ENCODE measurements at regions not wholly inside any gene's neighbourhood (a gene's known extent, or its start where the extent isn't known, plus 50 kb on each side); places are given as distances from the start of the nearest gene placed in this dataset.

GRCh38 chr1:187096689-187097088 lies 267.9 kb downstream of the PLA2G4A start:
- TF ChIP-seq, protein P1, sequence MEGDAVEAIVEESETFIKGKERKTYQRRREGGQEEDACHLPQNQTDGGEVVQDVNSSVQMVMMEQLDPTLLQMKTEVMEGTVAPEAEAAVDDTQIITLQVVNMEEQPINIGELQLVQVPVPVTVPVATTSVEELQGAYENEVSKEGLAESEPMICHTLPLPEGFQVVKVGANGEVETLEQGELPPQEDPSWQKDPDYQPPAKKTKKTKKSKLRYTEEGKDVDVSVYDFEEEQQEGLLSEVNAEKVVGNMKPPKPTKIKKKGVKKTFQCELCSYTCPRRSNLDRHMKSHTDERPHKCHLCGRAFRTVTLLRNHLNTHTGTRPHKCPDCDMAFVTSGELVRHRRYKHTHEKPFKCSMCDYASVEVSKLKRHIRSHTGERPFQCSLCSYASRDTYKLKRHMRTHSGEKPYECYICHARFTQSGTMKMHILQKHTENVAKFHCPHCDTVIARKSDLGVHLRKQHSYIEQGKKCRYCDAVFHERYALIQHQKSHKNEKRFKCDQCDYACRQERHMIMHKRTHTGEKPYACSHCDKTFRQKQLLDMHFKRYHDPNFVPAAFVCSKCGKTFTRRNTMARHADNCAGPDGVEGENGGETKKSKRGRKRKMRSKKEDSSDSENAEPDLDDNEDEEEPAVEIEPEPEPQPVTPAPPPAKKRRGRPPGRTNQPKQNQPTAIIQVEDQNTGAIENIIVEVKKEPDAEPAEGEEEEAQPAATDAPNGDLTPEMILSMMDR (IDR thresholded peaks at IDR 0.05; ENCODE audit: low read depth, low read length) = no peak
- no peak overlapping the region for H3K4me3 ChIP-seq (ENCODE audit: low read depth, low read length)

- TF ChIP-seq, protein P1 (IDR thresholded peaks at IDR 0.05; ENCODE audit: low read depth, low read length) = no peak
- H3K4me3 ChIP-seq (ENCODE audit: low read depth, low read length) = no peak overlapping the region
These were observed 281.6 kb downstream of the PLA2G4A start for GRCh38 chr1:187110351-187110750.

GRCh38 chr1:187114792-187115191 lies 286.0 kb downstream of the PLA2G4A start:
- no peak overlapping the region for H3K4me3 ChIP-seq (ENCODE audit: low read depth, low read length)

DNA sequence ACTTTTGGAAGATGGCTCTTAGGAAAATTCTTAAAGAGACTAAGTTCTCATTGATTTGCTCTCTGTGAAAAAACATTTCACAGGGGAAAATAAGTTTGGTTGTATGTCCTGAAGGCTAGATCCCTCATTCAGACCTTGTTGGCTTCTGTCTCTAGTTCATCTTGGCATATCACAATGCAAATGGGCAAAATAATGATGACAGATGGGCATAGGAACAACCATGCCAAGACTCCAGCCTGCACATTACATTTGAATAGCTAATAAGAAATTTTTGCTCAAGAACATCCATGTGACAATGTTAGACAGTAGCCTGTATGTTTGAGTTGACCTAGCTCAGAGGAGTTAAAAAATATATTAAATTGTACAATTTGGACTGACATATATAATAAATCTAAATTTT lies 292.9 kb downstream of the PLA2G4A start:
- TF ChIP-seq, protein P1 (IDR thresholded peaks at IDR 0.05; ENCODE audit: low read depth, low read length) = no peak
- no peak overlapping the region for H3K4me3 ChIP-seq (ENCODE audit: low read depth, low read length)

More at GRCh38 chr1:187114792-187115191, 286.0 kb downstream of the PLA2G4A start:
- TF ChIP-seq, protein P1 (IDR thresholded peaks at IDR 0.05; ENCODE audit: low read depth, low read length) = no peak

DNA sequence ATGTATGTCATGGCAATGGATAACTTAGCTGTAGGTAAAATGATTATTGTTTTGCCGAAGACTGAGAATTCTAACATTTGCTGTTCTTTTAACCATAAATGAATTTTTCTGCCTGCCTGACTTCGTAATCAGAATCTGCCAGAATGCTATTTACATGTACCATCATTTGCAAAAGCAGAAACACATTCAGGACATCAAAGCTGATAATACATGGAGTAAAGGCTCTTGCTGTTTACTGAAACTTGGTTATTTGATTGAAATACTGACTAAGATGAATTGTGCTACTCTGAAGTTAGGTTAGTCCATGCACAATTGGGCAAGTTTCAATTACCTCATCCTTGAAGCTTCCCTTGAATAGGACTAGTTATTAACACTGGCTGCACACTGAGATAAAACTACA lies 293.8 kb downstream of the PLA2G4A start:
- H3K4me3 ChIP-seq (ENCODE audit: low read depth, low read length) = no peak overlapping the region
- TF ChIP-seq, protein P1 (IDR thresholded peaks at IDR 0.05; ENCODE audit: low read depth, low read length) = no peak

DNA sequence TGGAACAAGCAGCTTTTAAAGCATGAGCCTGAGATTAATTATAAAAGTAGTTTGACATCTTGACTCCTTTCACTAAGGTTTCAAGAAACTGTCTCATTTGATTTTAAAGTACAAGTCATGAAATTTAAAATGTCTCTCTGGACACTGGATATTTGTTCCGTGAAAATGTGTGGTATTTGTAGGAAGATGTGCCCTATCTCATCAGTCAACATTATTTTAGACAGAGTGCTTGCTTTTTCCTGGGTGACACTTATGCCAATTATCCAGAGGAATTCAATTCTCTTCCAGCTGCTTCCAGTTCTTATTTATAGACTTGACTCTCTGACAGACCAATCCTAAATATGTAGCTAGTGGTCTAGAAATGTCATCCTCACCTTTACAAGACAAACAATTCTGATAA lies 300.4 kb downstream of the PLA2G4A start:
- TF ChIP-seq, protein P1 (IDR thresholded peaks at IDR 0.05; ENCODE audit: low read depth, low read length) = no peak
- no peak overlapping the region for H3K4me3 ChIP-seq (ENCODE audit: low read depth, low read length)

- no peak overlapping the region for H3K4me3 ChIP-seq (ENCODE audit: low read depth, low read length)
- TF ChIP-seq, protein P1 (IDR thresholded peaks at IDR 0.05; ENCODE audit: low read depth, low read length) = no peak
These were observed 315.0 kb downstream of the PLA2G4A start for GRCh38 chr1:187143783-187144182.

Measured in WI38 (cell line).